MCF 10A (cell line): ENCODE measurements at regions not wholly inside any gene's neighbourhood (a gene's known extent, or its start where the extent isn't known, plus 50 kb on each side); places are given as distances from the start of the nearest gene placed in this dataset.

ENCODE experiments used
- BruUV-seq: library from RNA; stranded (reverse); fragments of 400-500 nt; replicated peaks from 2 replicates; lab custom pipeline; 2021; lab: Mats Ljungman, UMichigan
- CTCF ChIA-PET: fragments of 300-600 bp; sonication (Branson Sonifier 250); formaldehyde crosslinking; extraction: SDS; loops from one replicate; lab custom pipeline; 2021; ENCODE audit warnings: antibody characterized with exemption, inconsistent platforms; lab: Yijun Ruan, JAX
- POLR2A ChIA-PET: fragments of 300-600, 350-650 bp; sonication (Branson Sonifier 250); formaldehyde crosslinking; extraction: SDS; loops from one replicate; lab custom pipeline; 2020; ENCODE audit warnings: antibody characterized with exemption, inconsistent platforms; lab: Yijun Ruan, JAX
- DNase-seq: peaks from one replicate; pipeline ENCODE4 v3.0.0-alpha.2; 2018; ENCODE audit not compliant: unreplicated experiment
- H3K27ac Mint-ChIP-seq: one replicate; pipeline ENCODE4 v1.8.0; 2022; ENCODE audit warnings: mild to moderate bottlenecking, low read depth, mixed read lengths; ENCODE audit not compliant: unreplicated experiment
- H3K27me3 Mint-ChIP-seq: one replicate; pipeline ENCODE4 v1.8.0; 2022; ENCODE audit warnings: mixed read lengths; ENCODE audit not compliant: insufficient read depth, unreplicated experiment
- H3K36me3 Mint-ChIP-seq: one replicate; pipeline ENCODE4 v1.8.0; 2022; ENCODE audit warnings: mild to moderate bottlenecking, moderate library complexity, mixed read lengths; ENCODE audit not compliant: insufficient read depth, unreplicated experiment
- H3K4me1 Mint-ChIP-seq: one replicate; pipeline ENCODE4 v1.8.0; 2022; ENCODE audit warnings: mixed read lengths; ENCODE audit not compliant: insufficient read depth, unreplicated experiment
- H3K4me3 Mint-ChIP-seq: one replicate; pipeline ENCODE4 v1.8.0; 2022; ENCODE audit warnings: mild to moderate bottlenecking, moderate library complexity, mixed read lengths; ENCODE audit not compliant: unreplicated experiment
- H3K9me3 Mint-ChIP-seq: one replicate; pipeline ENCODE4 v1.8.0; 2022; ENCODE audit warnings: mixed read lengths; ENCODE audit not compliant: unreplicated experiment
- CTCF ChIP-seq: fragments of 200-600 bp; IDR thresholded peaks from one replicate; pipeline ENCODE4 v1.8.0; 2022; ENCODE audit warnings: antibody characterized with exemption, mild to moderate bottlenecking; ENCODE audit not compliant: unreplicated experiment
- intact Hi-C: fragments of 100-400 bp; cut with micrococcal nuclease; formaldehyde crosslinking; loops from 2 replicates; pipeline ENCODE4 v1.14.1; 2022

GRCh38 chr6:85824329-85824728 is 181.6 kb upstream of the SYNCRIP start:
- Mint-ChIP-seq H3K4me1 (no peaks in the 10 kb centered on the region), H3K36me3 (no peaks in the 10 kb centered on the region), H3K9me3 (peaks cover 7% of the 10 kb centered on the region), H3K27ac (no peak overlapping the region), H3K4me3 (no peak overlapping the region), H3K27me3 (no peaks in the 10 kb centered on the region)
- no peak for TF ChIP-seq CTCF
- no TSS peak for BruUV-seq
- intact Hi-C loops: no loop called here
- POLR2A ChIA-PET: no interaction called here
- CTCF ChIA-PET: interaction anchor here (0.7 kb wide), 2 partner anchors 10 to 205 kb away, joined by 3 read pairs; no protein-coding TSS in a partner anchor
- no peak for DNase-seq

- CTCF ChIA-PET: interaction anchor here (0.6 kb wide), 1 partner anchor 42 kb away, joined by 3 read pairs; no protein-coding TSS in a partner anchor
- DNase-seq: no peak
- no peaks in the 10 kb centered on the region for H3K27me3 Mint-ChIP-seq
Measured at GRCh38 chr6:85810558-85810957, 167.9 kb upstream of the SYNCRIP start.

GRCh38 chr6:85803721-85804120 is 161.0 kb upstream of the SYNCRIP start:
- no peak for TF ChIP-seq CTCF
- DNase-seq: no peak
- Mint-ChIP-seq H3K27me3 (no peaks in the 10 kb centered on the region), H3K9me3 (no peaks in the 10 kb centered on the region), H3K27ac (no peak overlapping the region), H3K4me1 (no peaks in the 10 kb centered on the region), H3K36me3 (no peaks in the 10 kb centered on the region), H3K4me3 (no peak overlapping the region)
- intact Hi-C loops: no loop called here
- ChIA-PET POLR2A (no interaction called here), CTCF (no interaction called here)
- BruUV-seq: no TSS peak

More at GRCh38 chr6:85810558-85810957, 167.9 kb upstream of the SYNCRIP start:
- POLR2A ChIA-PET: no interaction called here
- no TSS peak for BruUV-seq
- H3K27ac Mint-ChIP-seq: no peak overlapping the region
- no peaks in the 10 kb centered on the region for H3K9me3 Mint-ChIP-seq
- TF ChIP-seq CTCF: no peak
- no peaks in the 10 kb centered on the region for H3K4me1 Mint-ChIP-seq
- H3K36me3 Mint-ChIP-seq: peaks cover 4% of the 10 kb centered on the region
- H3K4me3 Mint-ChIP-seq: no peak overlapping the region
- intact Hi-C loops: no loop called here

- Mint-ChIP-seq H3K4me1 (peaks cover 6% of the 10 kb centered on the region), H3K9me3 (no peaks in the 10 kb centered on the region), H3K36me3 (no peaks in the 10 kb centered on the region), H3K27ac (no peak overlapping the region), H3K4me3 (no peak overlapping the region), H3K27me3 (no peaks in the 10 kb centered on the region)
- BruUV-seq: no TSS peak
- TF ChIP-seq CTCF: no peak
- intact Hi-C loops: no loop called here
- POLR2A ChIA-PET: interaction anchor here (0.6 kb wide), 1 partner anchor 414 kb away, joined by 3 read pairs; no protein-coding TSS in a partner anchor
- CTCF ChIA-PET: no interaction called here
- no peak for DNase-seq
Measured at GRCh38 chr6:85802162-85802561, 159.5 kb upstream of the SYNCRIP start.
